GM19463 (cell line): ENCODE measurements at regions not wholly inside any gene's neighbourhood (a gene's known extent, or its start where the extent isn't known, plus 50 kb on each side); places are given as distances from the start of the nearest gene placed in this dataset.

Experiments used
- ATAC-seq: cut with Tn5 transposase; IDR thresholded peaks from one replicate; pipeline ENCODE4 v1.9.1; 2021; ENCODE audit warnings: mild to moderate bottlenecking, moderate library complexity; ENCODE audit not compliant: unreplicated experiment

DNA sequence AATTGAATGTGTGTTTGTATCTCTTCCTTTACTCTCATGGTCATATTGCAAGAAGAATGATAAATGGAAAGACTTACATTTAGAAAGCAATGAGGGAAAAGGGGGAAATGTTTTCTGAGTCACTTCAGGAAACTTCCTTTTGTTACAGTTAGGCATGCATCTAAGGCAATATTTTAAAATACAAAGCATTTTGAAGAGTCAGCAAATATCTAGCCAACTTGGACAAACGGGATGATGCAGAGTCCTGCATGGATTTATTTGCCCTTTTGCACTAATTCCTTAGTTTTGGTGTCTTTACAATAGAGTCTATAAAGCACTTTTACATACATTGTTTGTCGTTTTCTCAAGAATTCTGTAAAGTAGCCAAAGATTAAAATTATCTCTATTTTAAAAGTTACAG, 286.2 kb upstream of the UBE2E2 start:
- no peak for ATAC-seq

DNA sequence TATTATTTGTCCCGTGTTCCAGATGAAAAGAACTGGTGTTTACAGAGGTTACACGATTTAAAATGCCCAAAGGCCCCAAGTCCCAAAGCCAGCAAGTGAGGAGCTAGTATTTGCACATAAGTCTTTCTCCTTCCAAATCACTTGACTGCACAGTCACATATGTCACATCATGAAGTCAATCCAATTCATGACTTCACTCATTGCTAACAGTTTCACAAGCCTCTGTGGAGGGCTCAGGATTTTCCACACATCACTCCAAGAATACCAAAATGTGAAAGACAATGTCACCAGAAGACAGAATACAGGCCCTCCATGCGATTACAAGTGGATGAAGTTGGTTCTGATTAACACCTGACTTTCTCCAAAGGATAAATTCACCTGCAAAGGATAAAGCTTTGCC, 283.1 kb upstream of the UBE2E2 start:
- ATAC-seq = no peak

DNA sequence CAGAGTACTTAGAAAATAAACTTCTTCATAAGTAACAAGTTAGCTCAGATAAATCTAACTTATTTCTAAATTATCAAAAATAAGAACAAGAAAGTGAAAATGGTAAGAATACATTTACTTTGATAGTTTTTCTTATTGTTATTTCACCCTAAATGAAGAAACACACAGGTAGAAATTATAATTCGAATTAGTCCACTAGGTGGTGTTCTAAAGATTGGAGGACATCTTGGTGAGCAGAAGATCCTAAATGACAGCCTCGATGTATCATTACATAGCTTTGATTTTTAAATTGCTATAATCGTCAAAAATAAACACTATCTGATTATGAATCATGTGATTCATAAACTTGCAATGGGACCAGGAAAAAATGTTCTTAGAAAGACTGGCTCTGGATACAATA, 280.8 kb upstream of the UBE2E2 start:
- ATAC-seq = peak; percentile 50

DNA sequence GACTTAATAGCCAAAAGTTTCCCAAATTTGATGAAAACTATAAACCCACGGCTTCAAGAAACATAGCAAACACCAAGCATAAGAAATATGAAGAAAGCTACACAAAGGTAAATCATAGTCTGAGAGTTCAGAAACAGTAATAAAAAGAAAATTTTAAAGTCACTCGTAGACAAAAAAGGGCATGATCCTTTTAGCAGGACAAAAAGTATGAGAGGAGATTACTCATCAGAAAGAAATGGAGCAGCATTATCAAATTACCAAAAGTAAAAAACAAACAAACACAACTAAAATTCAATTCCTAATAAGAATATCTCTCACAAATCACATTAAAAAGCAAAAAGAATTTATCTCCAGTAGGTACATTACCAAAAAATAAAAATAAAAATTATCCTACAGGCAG, 279.4 kb upstream of the UBE2E2 start:
- ATAC-seq = no peak

DNA sequence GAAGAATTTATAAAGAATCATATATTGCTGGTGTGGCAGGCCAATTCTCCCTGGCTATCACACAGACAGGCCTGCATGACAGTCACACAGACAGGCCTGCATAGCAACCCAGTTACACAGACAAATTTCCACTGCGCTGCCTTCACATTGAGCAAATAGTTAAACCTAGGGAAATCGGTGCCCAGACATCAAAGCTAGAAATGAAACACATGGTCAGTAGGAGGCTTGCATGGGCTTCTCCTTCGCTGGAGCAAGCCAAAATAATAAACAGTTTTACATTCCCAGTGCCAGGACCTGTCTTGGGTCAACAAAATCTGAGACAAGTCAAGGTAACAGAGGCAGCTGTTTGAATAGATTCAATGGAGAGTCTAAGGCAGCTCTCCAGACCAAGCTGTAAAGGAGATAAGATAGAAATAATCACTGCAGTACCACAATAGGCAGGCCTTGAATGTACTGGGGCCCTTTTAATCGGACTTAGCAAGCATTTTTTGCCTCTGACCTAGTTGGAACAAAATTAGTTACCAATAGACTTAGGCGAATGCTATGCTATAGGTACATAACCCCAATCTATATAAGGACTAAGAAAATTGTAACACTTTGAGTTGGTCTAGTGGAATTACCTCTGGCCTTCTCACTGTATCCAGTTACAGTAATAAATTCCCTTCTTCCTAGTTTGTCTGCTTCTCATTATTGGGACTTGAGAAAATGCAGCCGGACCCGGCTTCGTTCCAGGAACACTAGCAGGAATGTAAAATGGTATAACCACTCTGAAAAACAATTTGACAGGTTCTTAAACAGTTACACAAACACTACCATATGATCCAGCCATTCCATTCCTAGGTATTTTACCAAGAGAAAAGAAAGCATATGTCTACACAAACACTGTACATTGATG, 274.7 kb upstream of the UBE2E2 start:
- ATAC-seq = no peak

DNA sequence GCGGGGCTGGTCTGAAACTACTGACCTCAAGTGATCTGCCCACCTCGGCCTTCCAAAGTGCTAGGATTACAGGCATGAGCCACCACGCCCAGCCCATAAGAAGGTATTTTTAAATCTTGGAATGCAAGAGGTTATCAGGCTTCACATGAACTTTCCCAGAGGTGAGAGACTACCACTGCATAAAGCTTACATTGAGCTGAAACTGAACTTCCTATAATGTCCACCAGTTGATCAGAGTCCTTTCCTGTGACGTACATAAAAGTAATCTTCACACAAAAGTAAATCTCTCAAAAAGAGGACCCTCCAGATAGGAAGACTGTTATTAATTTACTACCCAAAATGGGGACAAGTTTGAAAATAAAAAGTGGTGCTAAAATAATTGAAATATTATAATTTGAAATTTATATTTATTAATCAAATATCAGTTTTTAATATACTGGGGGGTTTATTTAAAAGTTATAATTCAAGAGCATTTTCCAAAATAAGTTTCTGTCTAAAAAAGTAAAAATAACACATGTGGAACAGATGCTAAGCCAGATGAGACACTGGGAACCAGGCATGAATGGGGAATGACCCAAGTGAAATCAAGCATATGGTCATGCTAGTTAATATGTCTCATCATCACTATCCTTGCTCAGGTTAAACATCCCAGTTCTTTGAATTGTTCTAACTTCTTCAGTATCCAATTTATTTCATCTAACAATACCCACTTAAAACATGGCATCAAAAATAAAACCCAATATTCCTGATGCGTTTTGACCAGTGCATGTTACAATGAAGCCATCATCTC, 269.9 kb upstream of the UBE2E2 start:
- ATAC-seq = no peak

DNA sequence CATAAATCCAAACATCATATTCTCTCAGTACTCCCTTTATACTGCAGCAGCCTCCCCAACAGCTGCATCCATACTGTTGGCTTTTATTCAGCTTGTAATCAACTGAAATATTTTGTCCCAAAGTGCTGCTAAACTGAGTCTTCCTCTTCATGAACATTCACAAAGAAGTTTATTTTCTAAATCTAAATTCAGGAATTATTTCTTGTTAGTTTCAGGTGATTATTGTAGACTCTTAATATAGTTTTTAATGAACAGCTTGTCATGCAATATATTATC, 269.3 kb upstream of the UBE2E2 start:
- ATAC-seq = no peak

DNA sequence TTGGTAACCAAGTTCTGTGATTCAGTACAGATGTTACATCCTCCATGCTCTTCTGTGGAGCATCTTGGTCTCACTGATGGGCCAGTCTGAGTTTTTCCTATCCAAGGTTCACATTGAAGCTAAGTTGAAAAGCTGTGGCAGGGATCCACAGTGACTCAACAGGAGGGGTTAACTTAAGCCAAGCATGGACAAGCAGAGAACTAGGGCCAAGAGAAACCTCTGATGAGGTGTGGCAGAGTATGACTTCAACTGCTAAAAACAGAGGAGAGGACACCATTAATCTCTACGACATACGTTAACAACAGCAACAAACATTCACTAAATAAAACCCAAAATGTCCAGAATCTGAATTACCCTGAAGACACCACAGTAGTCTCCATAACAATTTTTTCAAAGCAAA, 268.1 kb upstream of the UBE2E2 start:
- no peak for ATAC-seq

DNA sequence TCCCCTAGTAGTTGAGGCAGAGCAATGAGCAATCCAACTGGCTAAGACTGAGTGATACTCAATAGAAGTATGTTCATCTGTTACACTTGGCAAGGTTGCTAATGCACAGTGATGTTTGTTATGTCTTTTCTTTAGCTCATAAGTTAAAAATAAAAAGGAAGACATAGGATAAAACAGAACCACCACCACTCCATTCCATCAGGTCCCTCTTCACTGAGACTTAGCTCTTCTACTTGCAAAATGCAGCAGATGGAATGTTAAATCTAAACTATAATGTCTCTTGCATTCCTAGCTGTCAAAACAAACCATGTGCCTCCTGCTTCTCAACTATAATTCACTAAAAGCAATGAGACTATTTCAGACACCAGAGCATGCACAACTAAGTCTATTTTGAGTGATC, 265.6 kb upstream of the UBE2E2 start:
- no peak for ATAC-seq

DNA sequence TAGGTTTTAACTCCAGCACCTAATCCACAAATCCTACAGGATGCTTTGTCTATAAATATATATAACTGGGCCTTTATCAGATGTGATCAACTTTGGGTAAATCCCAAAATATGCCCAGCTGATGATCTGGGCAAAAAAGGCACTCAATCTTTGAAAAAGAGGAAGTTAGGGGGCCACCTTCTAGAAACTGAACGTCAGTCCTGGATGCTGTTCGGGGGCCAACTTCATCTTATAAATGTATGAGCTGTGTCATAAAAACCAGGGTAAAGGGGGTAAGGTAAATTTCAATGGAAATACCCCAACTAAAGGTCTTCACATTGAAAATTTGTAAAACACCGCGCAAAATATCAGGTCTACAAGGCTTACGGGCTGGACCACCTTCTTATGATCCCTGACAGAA, 264.4 kb upstream of the UBE2E2 start:
- no peak for ATAC-seq

DNA sequence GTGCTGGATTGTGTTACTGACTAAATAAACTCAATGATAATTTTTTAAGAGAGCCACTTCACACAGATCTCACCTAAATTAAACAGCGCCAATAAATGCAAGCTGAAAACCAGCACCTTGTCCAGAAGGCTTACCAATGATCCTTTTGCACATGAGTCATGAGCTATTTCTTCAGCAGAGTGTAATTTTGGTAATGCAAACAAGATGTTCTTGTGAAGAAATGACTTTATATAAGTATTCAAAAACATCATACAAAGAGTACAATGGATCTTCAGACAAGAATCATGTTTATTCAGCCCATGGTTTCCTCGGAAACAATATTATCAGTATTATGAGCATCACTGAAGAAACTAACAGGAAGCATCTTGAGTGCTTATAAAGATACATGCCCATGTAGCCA, 263.8 kb upstream of the UBE2E2 start:
- ATAC-seq = no peak

DNA sequence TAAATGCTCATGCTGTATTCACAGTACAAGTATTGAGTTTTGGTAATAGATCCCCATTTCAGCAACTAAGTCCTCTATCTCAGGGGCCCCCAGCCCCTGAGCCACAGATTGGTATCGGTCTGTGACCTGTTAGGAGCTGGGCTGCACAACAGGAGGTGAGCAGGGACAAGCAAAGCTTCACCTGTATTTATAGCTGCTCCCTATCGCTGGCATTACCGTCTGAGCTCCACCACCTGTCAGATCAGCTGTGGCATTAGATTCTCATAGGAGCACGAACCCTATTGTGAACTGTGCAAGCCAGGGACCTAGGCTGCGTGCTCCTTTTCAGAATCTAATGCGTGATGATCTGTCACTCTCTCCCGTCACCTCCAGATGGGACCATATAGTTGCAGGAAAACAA, 262.8 kb upstream of the UBE2E2 start:
- ATAC-seq = no peak

DNA sequence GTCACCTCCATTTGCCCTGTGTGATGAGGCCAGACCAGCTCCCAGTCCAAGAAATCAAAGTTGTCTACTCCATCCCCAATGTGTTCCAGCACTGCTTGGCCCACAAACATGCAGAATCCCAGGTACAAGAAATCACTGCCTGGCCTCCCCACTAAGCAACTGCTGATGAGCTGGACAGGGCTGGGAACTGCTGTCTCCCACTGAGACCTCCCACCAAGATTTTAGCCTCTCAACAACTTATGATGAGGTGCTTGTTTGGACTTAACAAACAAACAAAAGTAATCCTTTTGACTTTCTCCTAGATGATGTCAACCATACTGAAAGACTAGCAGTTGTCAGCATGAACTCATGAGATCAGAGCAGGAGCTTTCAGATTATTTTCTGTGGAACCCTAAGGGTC, 260.1 kb upstream of the UBE2E2 start:
- no peak for ATAC-seq

DNA sequence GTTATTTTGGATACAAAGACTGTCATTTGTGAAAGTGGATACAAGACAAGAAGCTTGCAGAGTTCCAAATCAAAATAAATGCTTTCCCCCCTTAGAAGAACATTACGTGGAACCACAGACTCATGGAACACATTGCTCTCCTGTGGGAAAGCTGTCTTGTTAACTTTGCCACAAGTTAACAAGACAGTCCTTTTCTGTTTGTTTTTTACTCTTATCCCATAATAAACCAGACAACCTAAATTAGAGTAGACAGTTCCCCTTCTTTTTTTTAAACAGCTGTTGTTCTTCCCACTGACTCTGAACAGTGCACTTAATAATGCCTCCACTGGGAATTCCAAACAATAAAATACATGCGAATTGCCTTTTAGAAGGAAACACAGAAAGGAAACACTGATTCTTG, 255.3 kb upstream of the UBE2E2 start:
- no peak for ATAC-seq

DNA sequence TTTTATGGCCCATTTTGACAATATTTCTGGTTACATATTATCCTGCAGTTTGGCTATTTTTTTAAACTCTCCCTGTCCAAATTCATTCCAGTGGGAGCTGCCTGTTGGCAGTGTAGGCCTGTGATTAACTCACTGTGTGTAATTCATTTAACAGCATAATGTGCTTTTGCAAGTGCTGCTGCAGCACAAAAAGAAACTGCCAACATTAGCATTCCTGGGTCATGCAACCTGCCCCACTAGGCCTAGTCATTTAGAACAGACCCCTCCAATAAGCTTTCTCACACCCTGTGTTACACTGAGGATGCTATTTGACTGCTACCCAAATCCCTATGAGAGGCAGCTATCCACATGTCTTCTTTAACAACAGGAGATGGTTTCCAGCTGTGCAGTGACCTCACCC, 251.2 kb upstream of the UBE2E2 start:
- no peak for ATAC-seq

DNA sequence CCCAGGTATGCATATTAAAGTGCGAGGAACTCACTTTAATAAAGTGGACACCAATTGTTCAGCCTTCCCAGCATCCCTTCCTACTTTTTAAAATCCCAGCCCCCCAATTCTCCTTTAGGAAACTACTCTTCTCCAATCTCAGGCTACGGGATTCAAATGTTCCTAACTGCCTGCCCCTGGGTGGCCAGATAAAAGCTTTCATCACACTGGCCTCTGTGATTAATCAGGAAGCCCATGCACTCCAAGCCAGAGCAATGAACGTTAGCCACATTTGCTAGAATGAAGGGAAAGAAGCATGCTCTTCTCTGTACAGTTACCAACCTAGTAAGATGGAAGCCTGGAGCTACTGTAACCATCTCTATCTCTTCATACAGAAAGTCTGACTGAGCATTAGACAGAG, 250.3 kb upstream of the UBE2E2 start:
- no peak for ATAC-seq

DNA sequence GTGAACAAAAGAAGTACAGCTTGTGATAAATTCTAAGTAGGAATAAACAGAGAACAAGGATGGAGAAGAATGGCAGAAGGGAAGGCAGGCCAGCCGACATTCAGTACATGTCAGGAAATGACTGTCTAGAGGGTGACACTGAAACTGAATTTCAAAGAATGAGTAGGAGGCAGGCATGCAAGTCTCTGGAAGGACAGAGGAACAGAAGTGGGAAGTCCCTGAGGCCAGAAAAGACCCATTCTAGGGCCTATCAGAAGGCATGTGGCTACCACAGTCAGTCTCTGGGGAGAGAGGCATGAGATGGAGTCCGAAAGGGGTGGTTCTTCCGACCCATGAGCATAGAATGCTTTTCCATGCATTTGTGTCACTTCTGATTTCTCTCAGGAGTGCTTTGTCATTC, 243.5 kb upstream of the UBE2E2 start:
- ATAC-seq = peak; percentile 95

DNA sequence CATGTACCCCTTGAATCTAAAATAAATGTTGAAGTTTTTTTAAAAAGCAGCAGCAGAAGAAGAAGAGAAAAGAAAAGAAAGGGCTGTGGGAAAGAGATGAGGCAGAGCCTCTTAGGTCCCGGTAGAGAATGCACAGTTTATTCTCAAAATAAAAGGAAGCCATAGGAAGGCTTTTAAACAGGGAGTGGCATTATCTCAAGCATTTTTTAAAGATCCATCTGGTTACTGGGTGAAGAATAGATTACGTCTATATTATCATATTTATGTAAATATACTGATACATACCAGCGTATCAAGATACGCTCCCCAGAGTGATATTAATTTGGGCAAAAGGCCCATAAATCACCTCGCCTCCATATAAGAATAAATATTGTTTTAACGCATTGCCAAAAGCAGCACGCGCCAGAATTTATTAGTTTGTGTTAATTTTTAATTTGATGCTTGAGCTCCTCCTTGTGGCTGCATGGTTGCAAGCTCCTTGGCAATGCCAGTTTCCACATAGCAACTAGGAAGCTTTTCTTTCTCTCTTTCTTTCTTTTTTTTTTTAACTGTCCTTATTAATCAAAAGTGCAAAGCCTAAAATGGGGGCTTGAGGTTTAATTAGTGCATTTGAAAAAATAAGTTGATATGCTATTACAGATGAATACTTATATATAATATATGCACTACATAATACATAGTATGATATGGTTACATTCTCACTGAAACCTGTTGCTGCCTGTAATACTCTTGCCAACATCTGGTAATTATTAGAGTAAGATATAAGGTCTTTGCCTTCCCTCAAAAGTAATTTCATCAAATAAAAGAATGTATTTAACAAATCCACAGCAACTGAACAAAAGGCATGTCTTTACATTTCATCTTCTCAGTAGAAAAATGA, 242.8 kb upstream of the UBE2E2 start:
- peak; percentile 26 for ATAC-seq

DNA sequence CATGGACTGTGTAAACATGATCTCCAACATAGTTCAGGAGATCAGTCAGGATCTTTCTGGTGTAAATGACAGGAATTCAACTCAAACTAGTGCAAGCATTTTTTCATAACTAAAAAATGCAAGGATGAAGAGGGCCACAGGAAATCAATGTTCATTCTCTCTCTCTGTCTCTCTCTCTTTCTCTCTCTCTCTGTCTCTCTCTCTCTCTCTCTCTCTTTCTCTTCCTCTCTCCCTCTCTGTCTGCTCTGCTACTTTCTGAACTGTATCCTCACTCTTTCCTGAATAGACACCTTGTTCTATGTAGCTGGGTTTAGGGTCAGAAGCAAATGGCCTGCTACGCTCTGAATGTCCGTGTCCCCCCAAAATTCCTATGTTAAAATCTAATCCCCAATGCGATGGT, 240.9 kb upstream of the UBE2E2 start:
- no peak for ATAC-seq

DNA sequence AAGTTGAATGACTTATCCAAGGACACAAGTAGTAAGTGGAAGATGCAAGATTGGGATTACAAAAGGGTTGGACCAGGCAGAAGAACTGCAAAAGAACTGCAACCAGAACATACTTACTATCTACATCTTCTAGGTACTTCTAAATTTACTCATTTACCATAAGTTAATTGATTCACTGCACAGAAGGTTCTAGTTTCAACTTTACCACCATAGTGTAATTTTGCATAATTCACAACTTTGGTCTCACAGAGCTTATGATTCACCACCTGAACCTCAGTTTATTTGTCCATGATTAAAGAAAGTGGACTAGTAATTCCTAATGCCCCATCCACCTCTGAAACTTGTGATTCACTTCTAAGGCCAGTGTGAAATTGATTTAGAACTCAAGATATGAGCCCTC, 236.8 kb upstream of the UBE2E2 start:
- no peak for ATAC-seq

DNA sequence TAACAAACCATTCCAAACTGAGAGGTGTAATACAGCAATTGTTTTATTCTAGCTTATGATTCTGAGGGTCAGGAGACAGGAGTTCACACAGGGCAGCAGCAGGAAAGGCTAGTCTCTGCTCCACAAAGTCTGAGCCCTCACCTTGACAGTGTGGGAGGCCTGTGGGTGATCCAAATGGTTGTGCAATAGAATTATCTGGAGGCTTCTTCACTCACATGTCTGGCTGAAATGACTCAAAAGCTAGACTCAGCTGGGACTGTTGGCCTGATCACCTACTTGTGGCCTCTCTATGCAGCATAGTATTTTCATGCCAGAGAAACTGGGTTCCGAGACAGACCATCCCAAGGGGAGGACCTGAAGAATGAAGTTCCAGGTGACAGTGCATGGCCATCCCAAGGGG, 233.9 kb upstream of the UBE2E2 start:
- no peak for ATAC-seq

DNA sequence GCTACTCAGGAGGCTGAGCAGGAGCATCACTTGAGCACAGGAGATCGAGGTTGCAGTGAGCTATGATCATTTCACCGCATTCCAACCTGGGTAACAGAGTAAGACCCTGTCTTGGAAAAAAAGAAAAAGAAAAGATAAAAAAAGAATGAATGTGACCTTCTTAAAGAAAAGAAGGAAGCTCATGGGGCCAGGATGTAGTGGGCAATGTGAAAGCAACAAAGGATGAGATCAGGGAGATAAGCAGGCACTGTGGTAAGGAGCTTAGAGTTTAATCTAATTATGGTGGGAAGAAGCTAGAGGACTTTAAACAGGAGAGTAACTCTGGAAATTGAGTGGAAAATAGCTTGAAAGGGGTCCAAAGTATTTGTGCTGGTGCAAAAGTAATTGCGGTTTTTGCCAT, 231.6 kb upstream of the UBE2E2 start:
- ATAC-seq = no peak
